Activated gamma-delta T cell (primary cell): ENCODE measurements at regions not wholly inside any gene's neighbourhood (a gene's known extent, or its start where the extent isn't known, plus 50 kb on each side); places are given as distances from the start of the nearest gene placed in this dataset.
"Not testable (repeated sequence)": the region's sequence is repeated elsewhere in the genome, so short reads cannot be mapped to it uniquely, and the experiment has no call there.

Experiments
- DNase-seq: peaks from one replicate; lab custom pipeline; 2025; lab: John Stamatoyannopoulos, UW

DNA sequence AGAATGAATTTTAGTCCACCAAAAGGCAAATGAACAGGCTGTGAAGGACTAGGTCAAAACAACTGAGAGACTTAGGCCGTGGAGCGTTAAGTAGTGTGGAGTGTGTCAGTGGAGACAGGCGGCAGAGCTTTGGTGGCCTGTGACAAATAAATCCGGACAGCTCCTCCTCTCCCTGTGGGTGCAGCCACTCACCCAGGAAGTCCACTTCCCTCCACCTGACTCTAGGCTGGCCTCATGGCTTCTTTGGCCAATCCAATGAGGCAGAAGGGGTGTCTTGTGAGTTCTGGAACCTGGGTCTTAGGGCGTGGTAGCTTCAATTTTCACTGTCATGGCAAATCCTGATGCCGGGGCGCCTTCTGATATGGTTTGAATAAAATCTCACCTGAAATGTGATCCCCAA is 180.9 kb upstream of the C14orf180 start:
- no peak for DNase-seq

GRCh38 chr14:104399432-104400155 is 180.0 kb upstream of the C14orf180 start:
- DNase-seq = no peak

GRCh38 chr14:104400355-104400754 is 179.2 kb upstream of the C14orf180 start:
- DNase-seq = no peak

DNA sequence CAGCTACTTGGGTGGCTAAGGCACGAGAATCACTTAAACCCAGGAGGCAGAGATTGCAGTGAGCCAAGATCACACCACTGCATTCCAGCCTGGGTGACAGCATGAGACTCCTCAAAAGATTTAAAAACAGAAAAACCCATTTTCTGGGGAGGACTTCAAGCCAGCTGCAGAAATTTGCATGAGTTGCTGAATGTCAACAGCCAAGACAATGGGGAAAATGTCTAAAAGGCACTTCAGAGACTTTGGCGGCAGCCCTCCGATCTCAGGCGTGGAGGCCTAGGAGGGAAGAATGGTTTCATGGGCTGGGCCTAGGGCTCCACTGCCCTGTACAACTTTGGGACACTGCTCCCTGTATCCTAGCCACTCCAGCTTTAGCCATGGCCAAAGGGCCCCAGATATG is 177.8 kb upstream of the C14orf180 start:
- no peak for DNase-seq

GRCh38 chr14:104402303-104402702 is 177.3 kb upstream of the C14orf180 start:
- not testable (repeated sequence) for DNase-seq

DNA sequence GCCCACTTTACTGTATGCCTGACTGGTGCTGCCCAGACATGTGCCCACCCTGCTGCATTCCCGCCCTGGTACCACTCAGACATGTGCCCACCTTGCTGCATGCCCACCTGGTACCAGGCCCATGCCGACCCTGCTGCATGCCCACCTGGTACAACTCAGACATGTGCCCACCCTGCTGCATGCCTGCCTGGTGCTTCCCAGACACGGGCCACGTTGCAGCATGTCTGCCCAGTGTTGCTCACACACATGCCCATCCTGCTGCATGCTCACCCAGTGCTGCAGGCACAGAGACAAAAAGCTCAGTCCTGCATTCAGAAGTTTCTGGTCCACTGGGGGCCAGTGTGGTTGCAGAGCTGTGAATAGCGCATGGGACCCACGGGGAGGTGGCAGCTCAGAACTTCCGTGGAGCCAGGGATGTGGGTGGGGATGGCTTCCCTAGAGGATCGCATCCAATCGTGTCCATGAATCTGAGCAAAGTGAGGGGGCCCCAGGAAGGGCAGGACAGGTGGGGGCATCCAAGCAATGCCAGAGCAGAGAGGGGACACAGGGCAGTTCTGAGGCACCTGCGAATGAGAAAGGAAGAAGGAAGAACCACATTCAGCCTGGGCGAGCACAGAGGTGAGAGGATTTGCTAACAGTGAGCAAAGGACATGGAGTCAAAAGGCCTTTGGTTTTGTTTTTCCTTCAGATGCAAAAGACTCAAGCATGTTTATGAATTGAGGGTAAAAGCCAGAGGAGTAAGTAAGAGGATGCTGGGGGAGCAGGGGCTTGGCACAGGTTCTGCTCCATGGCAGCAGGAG is 175.9 kb upstream of the C14orf180 start:
- no peak for DNase-seq

DNA sequence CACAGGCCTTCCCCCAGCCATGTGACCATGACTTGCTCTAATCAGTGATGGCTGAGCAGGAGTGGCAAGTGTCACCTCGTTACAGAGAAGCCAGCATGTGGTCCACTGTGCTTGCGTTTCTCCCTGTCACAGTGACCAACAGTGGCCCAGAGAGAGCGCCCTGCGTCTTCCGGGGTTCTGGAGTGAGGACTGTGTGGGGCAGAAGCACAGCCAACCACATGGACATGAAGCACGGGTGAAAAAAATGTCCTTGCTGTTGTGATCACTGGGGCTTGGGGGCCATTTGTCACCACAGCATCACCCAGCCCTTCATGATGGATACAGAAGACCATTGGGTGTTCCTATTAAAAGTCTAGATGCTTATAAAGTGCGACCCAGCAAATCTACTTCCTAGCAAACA is 174.6 kb upstream of the C14orf180 start:
- DNase-seq = no peak

DNA sequence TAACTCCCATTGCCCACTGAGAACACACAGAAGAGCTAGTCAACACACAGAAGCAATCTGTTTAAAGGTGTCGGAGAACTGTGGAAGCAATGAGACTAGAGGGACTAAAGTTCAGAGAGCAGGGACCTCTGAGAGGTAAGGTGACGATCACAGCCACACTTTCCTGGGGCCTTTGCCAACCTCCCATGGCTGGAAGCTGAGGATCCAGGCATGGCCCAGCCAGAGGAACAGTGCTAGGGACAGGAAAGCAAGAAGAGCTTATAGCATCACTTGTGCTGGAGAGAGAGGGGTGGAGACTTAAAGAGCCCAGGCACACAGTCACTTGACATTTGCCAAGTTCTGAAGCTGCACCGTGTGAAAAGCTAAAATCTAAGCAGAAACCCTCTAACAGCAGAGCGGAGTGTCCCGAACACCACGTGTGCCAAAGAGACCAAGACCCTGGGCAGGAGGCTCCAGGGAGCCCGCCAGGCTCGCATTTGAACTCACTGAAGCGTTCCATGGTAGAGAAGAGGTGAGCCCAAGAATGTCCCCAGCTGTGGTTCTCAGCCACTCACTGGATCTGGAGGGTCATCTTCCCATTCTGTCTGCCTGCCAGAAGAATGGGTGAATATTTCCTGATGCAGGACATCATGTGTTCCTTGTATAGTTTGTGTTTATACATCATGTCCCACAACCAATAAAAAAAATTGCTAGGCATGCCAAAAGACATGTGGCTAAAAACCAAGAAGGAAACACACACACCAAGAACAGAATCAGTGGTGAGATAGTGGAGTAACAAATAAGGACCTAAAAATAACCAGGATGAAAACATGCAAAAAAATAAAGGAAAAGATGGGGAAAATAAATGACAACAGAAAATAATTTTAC is 174.0 kb upstream of the C14orf180 start:
- DNase-seq = no peak

DNA sequence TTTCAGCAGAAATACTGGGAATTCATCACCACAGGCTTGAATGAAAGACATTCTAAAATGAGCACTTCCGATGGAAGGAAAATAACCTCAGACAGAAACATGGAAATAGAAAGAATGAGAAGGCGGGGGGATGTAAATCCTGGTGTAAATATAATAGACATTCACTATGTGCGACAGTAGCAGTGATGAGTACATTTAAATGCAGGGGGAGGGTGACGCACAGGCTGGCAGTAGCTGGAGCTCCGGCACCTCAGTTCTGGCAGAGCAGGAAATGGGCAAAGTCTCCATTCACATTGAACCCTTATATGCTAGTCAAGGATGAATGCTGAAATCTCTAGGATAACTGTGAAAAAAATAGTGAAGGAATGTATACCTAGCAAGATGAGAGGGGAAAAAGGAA is 172.7 kb upstream of the C14orf180 start:
- no peak for DNase-seq

- DNase-seq = no peak
Observed at GRCh38 chr14:104416383-104416782, 163.2 kb upstream of the C14orf180 start.

DNA sequence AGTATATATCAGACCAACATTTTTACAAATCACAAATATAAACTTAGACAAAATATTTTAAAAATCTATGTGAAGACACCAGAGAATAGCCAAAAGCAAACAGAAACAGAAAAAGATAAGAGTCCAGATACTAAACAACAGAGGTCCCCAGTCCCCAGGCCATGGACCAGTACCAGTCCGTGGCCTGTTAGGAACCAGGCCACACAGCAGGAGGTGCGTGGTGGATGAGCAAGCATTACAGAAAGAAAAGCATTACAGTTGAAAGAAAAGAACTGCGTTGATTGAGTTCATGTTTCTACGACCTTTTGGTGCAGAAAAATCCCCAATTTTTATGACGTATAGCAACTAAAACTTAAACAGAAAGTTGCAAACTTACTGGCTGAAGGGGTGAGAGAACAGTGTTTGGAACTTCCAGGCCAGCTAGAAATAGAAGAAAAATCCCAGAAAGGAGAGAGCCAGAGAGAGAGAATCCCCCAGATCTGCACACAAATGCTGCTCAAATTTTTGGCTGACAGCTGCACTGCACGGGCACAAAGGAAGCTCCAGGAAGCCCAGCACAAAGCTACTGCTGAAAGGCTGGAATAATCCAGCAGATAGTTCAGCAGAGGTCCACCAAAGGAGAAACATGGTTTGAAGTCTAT is 159.6 kb upstream of the C14orf180 start:
- no peak for DNase-seq

- DNase-seq = not testable (repeated sequence)
Observed at GRCh38 chr14:104420523-104420922, 159.0 kb upstream of the C14orf180 start.

DNA sequence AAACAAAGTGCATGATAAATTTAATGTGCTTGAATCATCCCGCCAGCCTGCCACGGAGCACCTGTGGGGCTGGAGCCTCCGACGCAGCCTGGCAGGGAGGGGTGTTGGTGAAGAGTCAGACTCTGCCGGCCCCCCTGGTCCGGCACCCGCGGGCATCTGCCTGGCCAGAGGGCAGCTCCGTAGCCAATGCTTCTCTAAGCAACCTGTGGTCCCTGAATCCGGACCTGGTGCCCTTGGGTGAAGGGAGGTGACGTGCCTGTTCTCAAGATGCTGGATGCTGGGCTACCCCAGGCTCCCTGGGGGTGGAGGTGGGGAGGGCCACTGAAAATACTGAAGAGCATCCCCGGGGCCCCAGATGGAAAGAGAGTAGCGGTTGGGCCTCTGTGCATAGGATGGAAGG is 158.6 kb upstream of the C14orf180 start:
- DNase-seq = no peak

DNA sequence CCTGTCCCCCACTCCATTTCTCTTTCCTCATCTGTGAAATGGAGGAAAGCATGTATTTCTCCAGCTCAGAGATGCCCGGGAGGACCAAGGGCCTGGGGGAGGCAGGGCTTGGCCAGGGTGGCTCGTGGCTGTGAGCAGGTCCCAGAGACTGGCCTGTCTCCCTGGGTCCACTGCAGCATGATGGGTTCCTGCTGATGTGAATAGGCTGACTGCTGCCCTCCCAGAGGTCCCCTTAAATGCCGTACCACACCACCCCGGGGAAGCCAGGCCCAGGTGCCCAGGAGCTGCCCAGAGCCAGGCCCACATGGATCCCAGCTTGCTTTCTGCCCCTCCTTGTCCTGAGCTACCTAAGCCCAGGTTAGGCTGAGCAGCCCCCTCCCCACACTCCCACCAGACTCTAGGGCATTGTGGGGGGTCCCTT is 158.2 kb upstream of the C14orf180 start:
- DNase-seq = no peak

GRCh38 chr14:104421892-104422828 is 157.4 kb upstream of the C14orf180 start:
- no peak for DNase-seq

DNA sequence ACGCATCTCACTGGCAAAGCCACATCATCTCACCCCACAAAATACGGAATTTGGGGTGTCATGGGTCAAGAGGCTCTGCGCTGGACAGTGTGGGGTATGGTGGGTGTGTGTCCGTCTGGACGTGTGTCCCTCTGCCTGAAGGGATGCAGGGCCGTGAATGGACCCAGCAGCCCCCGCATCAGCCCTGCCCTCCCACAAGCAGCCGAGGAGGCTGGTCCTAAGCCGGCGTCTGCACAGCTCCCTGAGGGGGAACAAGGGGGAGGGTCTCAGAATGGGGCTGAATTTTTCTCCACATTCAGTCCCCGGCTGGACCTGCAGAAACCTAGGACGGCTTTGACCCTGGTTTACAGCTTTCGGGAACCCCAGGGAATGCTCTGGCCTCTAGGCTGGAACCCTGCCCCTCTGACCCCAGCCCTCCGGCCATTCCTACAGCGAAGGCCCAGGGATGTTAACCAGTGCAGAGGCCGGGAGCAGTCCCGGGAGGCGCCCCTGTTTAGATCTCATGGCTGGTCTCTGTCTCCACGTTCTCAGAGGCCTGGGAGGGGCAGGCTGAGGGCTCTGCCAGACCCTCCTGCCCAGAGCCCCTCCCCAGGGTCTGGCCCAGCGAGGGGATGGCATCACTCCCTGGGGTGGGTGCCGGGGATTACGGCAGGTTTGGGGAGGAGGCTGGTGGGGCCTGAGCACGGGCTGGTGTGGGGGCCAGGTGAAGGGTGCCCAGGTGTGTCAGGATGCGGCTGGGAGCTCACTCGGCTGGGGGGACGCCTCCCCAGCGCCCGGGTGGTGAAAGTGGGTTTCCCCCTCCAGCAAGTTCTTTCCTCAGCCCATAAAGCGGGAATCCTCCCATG is 156.5 kb upstream of the C14orf180 start:
- no peak for DNase-seq

GRCh38 chr14:104423701-104424405 is 155.7 kb upstream of the C14orf180 start:
- DNase-seq = no peak

- DNase-seq = no peak
Observed at GRCh38 chr14:104424406-104425072, 155.0 kb upstream of the C14orf180 start.
